HCT116 (cell line): ENCODE measurements at regions not wholly inside any gene's neighbourhood (a gene's known extent, or its start where the extent isn't known, plus 50 kb on each side); places are given as distances from the start of the nearest gene placed in this dataset.

ENCODE experiments used
- ATAC-seq: fragments of 200-7000 bp; cut with Tn5 transposase; 2 replicates; pipeline ENCODE4 v1.9.1; 2020; ENCODE audit warnings: mild to moderate bottlenecking, moderate library complexity
- BruUV-seq: library from RNA; stranded (reverse); fragments of 400-500 nt; replicated peaks from 2 replicates; lab custom pipeline; 2021; lab: Mats Ljungman, UMichigan
- CTCF ChIA-PET: fragments of 300-600 bp; sonication (Branson Sonifier 250); formaldehyde crosslinking; loops from one replicate; lab custom pipeline; 2021; ENCODE audit warnings: antibody characterized with exemption; lab: Charles Lee
- POLR2A ChIA-PET: fragments of 300-600, 350-600 bp; sonication (Branson Sonifier 250); formaldehyde crosslinking; loops from one replicate; lab custom pipeline; 2021; ENCODE audit warnings: antibody characterized with exemption; lab: Charles Lee
- RAD21 ChIA-PET, 2 experiments: fragments of 300-600 bp; sonication (Branson Sonifier 250); formaldehyde crosslinking; loops; one replicate each; lab custom pipeline; 2023; ENCODE audit warnings: low total read pairs in 2 of 2; ENCODE audit not compliant: uncharacterized antibody in 2 of 2, unreplicated experiment in 2 of 2, low non-redundant PET in 1 of 2; lab: Charles Lee
- DNase-seq: peaks from one replicate; pipeline ENCODE4 v3.0.0-alpha.2; 2010; ENCODE audit warnings: low read depth, low spot score
- H2AFZ ChIP-seq: fragments of 200-600 bp; shearing (Covaris generic), sonication (generic); 2 replicates; pipeline ENCODE4 v1.6.1; 2017; ENCODE audit warnings: low read depth, mixed run types, mixed read lengths, antibody characterized with exemption, low read length; ENCODE audit not compliant: poor library complexity, severe bottlenecking
- H3K27ac ChIP-seq: 2 replicates; pipeline ENCODE4 v1.5.1; 2012; ENCODE audit warnings: low read depth, low read length
- H3K27me3 ChIP-seq: fragments of 200-600 bp; sonication (generic); 2 replicates; pipeline ENCODE4 v1.6.1; 2016; ENCODE audit warnings: mixed run types, low read length, mixed read lengths; ENCODE audit not compliant: insufficient read depth
- H3K36me3 ChIP-seq, 2 experiments: fragments of 200-500 bp in 1 of 2; fragments of 200-600 bp in 1 of 2; sonication (Bioruptor generic) in 1 of 2; sonication (generic) in 1 of 2; 2 replicates each; pipeline versions ENCODE4 v1.5.1 to v1.6.1; 2014 to 2016; ENCODE audit warnings: low read length in 2 of 2, inconsistent platforms in 1 of 2, mixed read lengths in 1 of 2, mixed run types in 1 of 2; ENCODE audit not compliant: insufficient read depth in 2 of 2, control insufficient read depth in 1 of 2
- H3K4me1 ChIP-seq, 2 experiments: fragments of 200-600 bp in 1 of 2; sonication (generic) in 1 of 2; 2 replicates each; pipeline versions ENCODE4 v1.5.1 to v1.6.1; 2012 to 2017; ENCODE audit warnings: low read length in 2 of 2, inconsistent platforms in 1 of 2, mild to moderate bottlenecking in 1 of 2, mixed read lengths in 1 of 2, mixed run types in 1 of 2, moderate library complexity in 1 of 2; ENCODE audit not compliant: insufficient read depth in 2 of 2, control insufficient read depth in 1 of 2
- H3K4me2 ChIP-seq: fragments of 200-600 bp; sonication (generic); 2 replicates; pipeline ENCODE4 v1.6.1; 2017; ENCODE audit warnings: mixed run types, low read length, mixed read lengths
- H3K4me3 ChIP-seq, 2 experiments: fragments of 200-600 bp in 1 of 2; sonication (generic) in 1 of 2; replicated peaks in 1 of 2; 2 replicates each; pipeline ENCODE4 v1.5.1; 2011 to 2016; ENCODE audit warnings: low read length in 2 of 2, control low read depth in 1 of 2, low read depth in 1 of 2, mild to moderate bottlenecking in 1 of 2, mixed read lengths in 1 of 2, mixed run types in 1 of 2
- H3K79me2 ChIP-seq: fragments of 200-600 bp; sonication (generic); 2 replicates; pipeline ENCODE4 v1.6.1; 2017; ENCODE audit warnings: mild to moderate bottlenecking, mixed run types, low read length, moderate library complexity, mixed read lengths; ENCODE audit not compliant: insufficient read depth
- H3K9ac ChIP-seq: fragments of 200-600 bp; sonication (generic); 2 replicates; pipeline ENCODE4 v1.6.1; 2016; ENCODE audit warnings: low read length, mixed read lengths
- H3K9me2 ChIP-seq: fragments of 200-600 bp; sonication (generic), shearing (Covaris generic); 2 replicates; pipeline ENCODE4 v1.6.1; 2017; ENCODE audit warnings: mixed run types, mild to moderate bottlenecking, moderate library complexity; ENCODE audit not compliant: insufficient read depth
- H3K9me3 ChIP-seq, 2 experiments: fragments of 200-500 bp in 1 of 2; fragments of 200-600 bp in 1 of 2; sonication (Bioruptor generic) in 1 of 2; sonication (generic) in 1 of 2; 2 replicates each; pipeline ENCODE4 v1.6.1; 2014 to 2017; ENCODE audit warnings: low read length in 2 of 2, mixed read lengths in 2 of 2, inconsistent platforms in 1 of 2, low read depth in 1 of 2, mild to moderate bottlenecking in 1 of 2, mixed run types in 1 of 2, moderate library complexity in 1 of 2; ENCODE audit not compliant: control insufficient read depth in 1 of 2, insufficient read depth in 1 of 2
- H4K20me1 ChIP-seq: fragments of 200-600 bp; sonication (generic), shearing (Covaris generic); 2 replicates; pipeline ENCODE4 v1.6.1; 2017; ENCODE audit warnings: mixed run types, mild to moderate bottlenecking, moderate library complexity; ENCODE audit not compliant: insufficient read depth
- CBX3 ChIP-seq: IDR thresholded peaks from 2 replicates; pipeline ENCODE4 v1.6.1; 2012; ENCODE audit warnings: low read depth
- CEBPB ChIP-seq: IDR thresholded peaks from 2 replicates; pipeline ENCODE4 v1.6.1; 2012; ENCODE audit warnings: low read depth
- EGR1 ChIP-seq: IDR thresholded peaks from 2 replicates; pipeline ENCODE4 v1.6.1; 2012; ENCODE audit warnings: low read depth
- ELF1 ChIP-seq: IDR thresholded peaks from 2 replicates; pipeline ENCODE4 v1.6.1; 2012; ENCODE audit warnings: low read depth, borderline replicate concordance
- EZH2 ChIP-seq: fragments of 200-600 bp; sonication (generic); IDR thresholded peaks from 2 replicates; pipeline ENCODE4 v1.6.1; 2017; ENCODE audit warnings: antibody characterized with exemption, mixed run types
- FOSL1 ChIP-seq: IDR thresholded peaks from 2 replicates; pipeline ENCODE4 v1.6.1; 2012; ENCODE audit warnings: low read depth
- SP1 ChIP-seq: IDR thresholded peaks from 2 replicates; pipeline ENCODE4 v1.6.1; 2012; ENCODE audit warnings: low read depth
- TCF7L2 ChIP-seq: IDR thresholded peaks from 2 replicates; pipeline ENCODE4 v1.7.0; 2011; ENCODE audit warnings: borderline replicate concordance, inconsistent platforms; ENCODE audit not compliant: insufficient read depth, insufficient read length; ENCODE audit errors: extremely low read depth
- ZFX ChIP-seq: fragments of 450-650 bp; IDR thresholded peaks from 2 replicates; pipeline ENCODE4 v1.6.1; 2017
- ZNF274 ChIP-seq: fragments of 200-500 bp; sonication (Bioruptor generic); IDR thresholded peaks from 2 replicates; pipeline ENCODE4 v1.6.1; 2014; ENCODE audit warnings: mild to moderate bottlenecking, low read depth, low read length, inconsistent platforms
- intact Hi-C: fragments of 100-400 bp; cut with micrococcal nuclease; formaldehyde crosslinking; loops from 2 replicates; pipeline ENCODE4 v1.10.0; 2022
- TF ChIP-seq, protein P1 (sequence below): IDR thresholded peaks from 2 replicates; pipeline ENCODE4 v1.6.1; 2012
- TF ChIP-seq, protein P2 (sequence below): IDR thresholded peaks from 2 replicates; pipeline ENCODE4 v1.6.1; 2011; ENCODE audit warnings: mild to moderate bottlenecking, low read length, moderate library complexity; ENCODE audit not compliant: insufficient replicate concordance; ENCODE audit errors: extremely low read depth
- TF ChIP-seq, protein P3 (sequence below): IDR thresholded peaks from 2 replicates; pipeline ENCODE4 v1.6.1; 2012; ENCODE audit warnings: low read depth

DNA sequence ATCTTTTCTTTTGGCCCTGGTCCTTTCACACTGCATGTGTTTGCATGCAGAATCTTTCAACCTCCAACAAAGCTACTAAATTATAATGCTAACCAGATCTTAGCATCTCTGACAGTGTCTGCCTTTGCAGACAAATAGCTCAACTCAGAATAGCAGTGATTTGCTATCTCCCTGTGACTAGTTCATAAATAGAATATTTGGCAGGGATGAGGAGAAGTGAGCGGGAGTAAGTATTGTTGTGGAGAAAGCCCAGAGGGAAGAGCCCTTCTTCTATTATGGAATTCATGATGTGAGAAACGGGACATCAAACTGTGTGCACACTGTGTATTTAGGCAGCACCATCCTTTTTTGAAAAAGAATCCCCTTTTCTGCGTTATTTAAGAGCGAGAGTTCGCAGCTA is 288.0 kb upstream of the CHORDC1 start:
- ChIA-PET POLR2A (no interaction called here), RAD21 (no interaction called here), CTCF (no interaction called here)
- intact Hi-C loops, result no loop called here
- H3K27me3 ChIP-seq, result no peaks in the 10 kb centered on the region
- no peaks in the 10 kb centered on the region for H3K36me3 ChIP-seq
- no peaks in the 10 kb centered on the region for H3K9me2 ChIP-seq
- no peak overlapping the region for H3K27ac ChIP-seq
- H3K4me1 ChIP-seq, result no peaks in the 10 kb centered on the region
- no peak overlapping the region for H3K4me3 ChIP-seq
- H3K9ac ChIP-seq, result no peak overlapping the region
- no peak overlapping the region for H3K4me2 ChIP-seq
- no TSS peak for BruUV-seq
- TF ChIP-seq CBX3, result no peak
- TF ChIP-seq ELF1, result no peak
- TF ChIP-seq, protein P1, sequence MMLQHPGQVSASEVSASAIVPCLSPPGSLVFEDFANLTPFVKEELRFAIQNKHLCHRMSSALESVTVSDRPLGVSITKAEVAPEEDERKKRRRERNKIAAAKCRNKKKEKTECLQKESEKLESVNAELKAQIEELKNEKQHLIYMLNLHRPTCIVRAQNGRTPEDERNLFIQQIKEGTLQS, result no peak
- TF ChIP-seq EZH2, result no peak
- TF ChIP-seq SP1, result no peak
- TF ChIP-seq, protein P2, sequence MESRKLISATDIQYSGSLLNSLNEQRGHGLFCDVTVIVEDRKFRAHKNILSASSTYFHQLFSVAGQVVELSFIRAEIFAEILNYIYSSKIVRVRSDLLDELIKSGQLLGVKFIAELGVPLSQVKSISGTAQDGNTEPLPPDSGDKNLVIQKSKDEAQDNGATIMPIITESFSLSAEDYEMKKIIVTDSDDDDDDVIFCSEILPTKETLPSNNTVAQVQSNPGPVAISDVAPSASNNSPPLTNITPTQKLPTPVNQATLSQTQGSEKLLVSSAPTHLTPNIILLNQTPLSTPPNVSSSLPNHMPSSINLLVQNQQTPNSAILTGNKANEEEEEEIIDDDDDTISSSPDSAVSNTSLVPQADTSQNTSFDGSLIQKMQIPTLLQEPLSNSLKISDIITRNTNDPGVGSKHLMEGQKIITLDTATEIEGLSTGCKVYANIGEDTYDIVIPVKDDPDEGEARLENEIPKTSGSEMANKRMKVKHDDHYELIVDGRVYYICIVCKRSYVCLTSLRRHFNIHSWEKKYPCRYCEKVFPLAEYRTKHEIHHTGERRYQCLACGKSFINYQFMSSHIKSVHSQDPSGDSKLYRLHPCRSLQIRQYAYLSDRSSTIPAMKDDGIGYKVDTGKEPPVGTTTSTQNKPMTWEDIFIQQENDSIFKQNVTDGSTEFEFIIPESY, result no peak
- TF ChIP-seq TCF7L2, result no peak
- no peak for TF ChIP-seq EGR1
- TF ChIP-seq ZFX, result no peak
- TF ChIP-seq FOSL1, result no peak
- no peak for TF ChIP-seq CEBPB
- TF ChIP-seq ZNF274, result no peak
- TF ChIP-seq, protein P3, sequence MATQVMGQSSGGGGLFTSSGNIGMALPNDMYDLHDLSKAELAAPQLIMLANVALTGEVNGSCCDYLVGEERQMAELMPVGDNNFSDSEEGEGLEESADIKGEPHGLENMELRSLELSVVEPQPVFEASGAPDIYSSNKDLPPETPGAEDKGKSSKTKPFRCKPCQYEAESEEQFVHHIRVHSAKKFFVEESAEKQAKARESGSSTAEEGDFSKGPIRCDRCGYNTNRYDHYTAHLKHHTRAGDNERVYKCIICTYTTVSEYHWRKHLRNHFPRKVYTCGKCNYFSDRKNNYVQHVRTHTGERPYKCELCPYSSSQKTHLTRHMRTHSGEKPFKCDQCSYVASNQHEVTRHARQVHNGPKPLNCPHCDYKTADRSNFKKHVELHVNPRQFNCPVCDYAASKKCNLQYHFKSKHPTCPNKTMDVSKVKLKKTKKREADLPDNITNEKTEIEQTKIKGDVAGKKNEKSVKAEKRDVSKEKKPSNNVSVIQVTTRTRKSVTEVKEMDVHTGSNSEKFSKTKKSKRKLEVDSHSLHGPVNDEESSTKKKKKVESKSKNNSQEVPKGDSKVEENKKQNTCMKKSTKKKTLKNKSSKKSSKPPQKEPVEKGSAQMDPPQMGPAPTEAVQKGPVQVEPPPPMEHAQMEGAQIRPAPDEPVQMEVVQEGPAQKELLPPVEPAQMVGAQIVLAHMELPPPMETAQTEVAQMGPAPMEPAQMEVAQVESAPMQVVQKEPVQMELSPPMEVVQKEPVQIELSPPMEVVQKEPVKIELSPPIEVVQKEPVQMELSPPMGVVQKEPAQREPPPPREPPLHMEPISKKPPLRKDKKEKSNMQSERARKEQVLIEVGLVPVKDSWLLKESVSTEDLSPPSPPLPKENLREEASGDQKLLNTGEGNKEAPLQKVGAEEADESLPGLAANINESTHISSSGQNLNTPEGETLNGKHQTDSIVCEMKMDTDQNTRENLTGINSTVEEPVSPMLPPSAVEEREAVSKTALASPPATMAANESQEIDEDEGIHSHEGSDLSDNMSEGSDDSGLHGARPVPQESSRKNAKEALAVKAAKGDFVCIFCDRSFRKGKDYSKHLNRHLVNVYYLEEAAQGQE, result no peak
- H4K20me1 ChIP-seq, result no peaks in the 10 kb centered on the region
- H3K79me2 ChIP-seq, result no peaks in the 10 kb centered on the region
- peaks cover 0 to 16% of the 10 kb centered on the region in 2 experiments; a peak in 2 of 4 replicates for H3K9me3 ChIP-seq
- no peak overlapping the region for H2AFZ ChIP-seq
- DNase-seq, result no peak
- no peak for ATAC-seq
